ENCODE measurements at regions not wholly inside any gene's neighbourhood (a gene's known extent, or its start where the extent isn't known, plus 50 kb on each side); places are given as distances from the start of the nearest gene placed in this dataset.
"Not testable (repeated sequence)": the region's sequence is repeated elsewhere in the genome, so short reads cannot be mapped to it uniquely, and the experiment has no call there.

- no peak for DNase-seq
Measured at GRCh38 chr15:60275624-60276023, 122.2 kb downstream of the ANXA2 start.

GRCh38 chr15:60278879-60279278 is 118.9 kb downstream of the ANXA2 start:
- no peak for DNase-seq

- DNase-seq, result no peak
Measured at GRCh38 chr15:60280259-60280658, 117.5 kb downstream of the ANXA2 start.

GRCh38 chr15:60283936-60284335 is 113.8 kb downstream of the ANXA2 start:
- no peak for DNase-seq

- not testable (repeated sequence) for DNase-seq
Measured at GRCh38 chr15:60295901-60296300, 101.9 kb downstream of the ANXA2 start.

- no peak for DNase-seq
Measured at GRCh38 chr15:60297047-60297446, 100.7 kb downstream of the ANXA2 start.

Measured in SHP77 (cell line).